Stromal cell of bone marrow (primary cell): ENCODE measurements at regions not wholly inside any gene's neighbourhood (a gene's known extent, or its start where the extent isn't known, plus 50 kb on each side); places are given as distances from the start of the nearest gene placed in this dataset.

ENCODE experiments used
- DNase-seq: peaks from one replicate; pipeline ENCODE4 v3.0.0-alpha.2; 2012; ENCODE audit warnings: low read depth

GRCh38 chr14:98761993-98762392 is 510.0 kb downstream of the BCL11B start:
- DNase-seq = no peak

- no peak for DNase-seq
Observed at GRCh38 chr14:98766818-98767217, 505.2 kb downstream of the BCL11B start.

GRCh38 chr14:98769326-98769725 is 502.7 kb downstream of the BCL11B start:
- no peak for DNase-seq

DNA sequence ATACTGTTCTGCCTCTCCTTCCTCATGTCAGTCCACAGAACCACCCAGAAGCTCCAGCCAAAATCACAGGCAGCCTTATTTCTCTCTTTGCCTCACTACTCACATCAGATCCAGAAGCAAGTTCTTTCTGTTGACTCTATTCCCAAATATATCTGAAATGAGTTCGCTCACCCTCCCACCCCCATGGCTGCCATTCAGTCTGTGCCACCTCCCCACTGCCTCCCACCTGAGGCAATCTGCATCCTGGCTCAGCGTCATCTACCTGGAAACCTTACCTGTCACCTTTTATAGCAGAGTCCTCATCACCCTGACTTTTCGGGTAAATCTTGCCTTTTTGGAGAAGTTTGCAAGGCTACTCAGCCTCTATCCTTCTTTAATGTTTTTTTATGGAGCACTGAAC is 501.8 kb downstream of the BCL11B start:
- no peak for DNase-seq

DNA sequence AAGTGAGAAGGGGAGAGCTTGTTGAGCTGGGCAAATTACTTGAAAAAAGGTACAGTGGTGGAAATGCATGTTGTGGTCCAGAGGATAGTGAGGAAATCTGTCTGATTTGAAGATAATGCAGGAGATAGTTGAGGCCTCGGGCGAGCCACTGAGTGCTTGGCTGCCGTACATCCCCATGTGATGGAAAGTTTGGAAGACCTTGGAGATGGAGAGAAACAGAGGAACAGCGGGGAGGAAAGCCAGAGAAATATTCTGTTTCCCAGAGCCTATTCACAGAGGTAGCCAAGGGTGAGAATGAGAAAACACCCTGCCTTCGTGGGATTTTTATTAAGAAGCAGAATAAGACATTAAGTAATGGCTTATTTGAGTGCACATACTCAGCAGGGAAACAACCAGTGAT is 498.2 kb downstream of the BCL11B start:
- no peak for DNase-seq

- no peak for DNase-seq
Observed at GRCh38 chr14:98775892-98776291, 496.1 kb downstream of the BCL11B start.

DNA sequence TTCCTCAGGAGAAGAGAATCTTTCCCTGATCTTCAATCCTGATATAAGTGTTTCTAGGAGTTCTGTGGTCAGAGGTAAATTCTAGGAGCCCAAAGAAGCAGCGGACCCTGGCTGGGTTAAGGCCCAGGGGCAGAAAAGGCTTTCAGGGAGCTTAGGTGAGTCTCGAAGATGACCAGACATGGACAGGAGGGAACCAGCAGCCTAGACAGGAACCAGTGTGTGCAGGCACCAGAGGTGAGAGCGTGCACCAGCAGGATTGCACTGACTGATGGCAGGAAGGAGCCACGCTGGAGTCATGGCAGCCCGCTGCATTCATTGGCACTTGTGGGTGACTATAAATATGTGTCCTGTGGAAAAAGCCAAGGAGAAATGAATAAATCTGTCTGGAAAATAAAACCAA is 489.9 kb downstream of the BCL11B start:
- no peak for DNase-seq

GRCh38 chr14:98785578-98785977 is 486.4 kb downstream of the BCL11B start:
- no peak for DNase-seq

- DNase-seq = no peak
Observed at GRCh38 chr14:98786456-98786855, 485.5 kb downstream of the BCL11B start.

- DNase-seq = no peak
Observed at GRCh38 chr14:98791661-98792060, 480.3 kb downstream of the BCL11B start.

GRCh38 chr14:98792171-98792570 is 479.8 kb downstream of the BCL11B start:
- DNase-seq = no peak

DNA sequence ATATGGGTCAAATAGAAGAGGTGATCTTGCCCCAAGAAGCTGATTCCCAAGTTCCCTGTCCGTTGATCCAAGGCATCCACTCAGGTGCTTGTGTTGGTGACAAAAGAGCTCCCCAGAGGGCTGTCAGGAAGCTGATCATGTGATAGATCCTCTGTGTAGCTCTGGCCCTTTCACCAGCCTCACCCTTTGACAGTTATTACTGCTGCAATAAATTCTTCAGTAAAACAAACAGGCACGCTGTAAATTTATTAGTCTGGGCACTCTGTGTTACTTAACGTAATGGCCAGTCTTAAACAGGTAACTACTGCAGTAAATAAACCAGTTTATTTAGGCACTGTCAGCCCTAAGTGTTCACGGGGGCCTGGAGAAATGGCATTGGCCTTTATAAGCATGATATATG is 473.9 kb downstream of the BCL11B start:
- DNase-seq = no peak

DNA sequence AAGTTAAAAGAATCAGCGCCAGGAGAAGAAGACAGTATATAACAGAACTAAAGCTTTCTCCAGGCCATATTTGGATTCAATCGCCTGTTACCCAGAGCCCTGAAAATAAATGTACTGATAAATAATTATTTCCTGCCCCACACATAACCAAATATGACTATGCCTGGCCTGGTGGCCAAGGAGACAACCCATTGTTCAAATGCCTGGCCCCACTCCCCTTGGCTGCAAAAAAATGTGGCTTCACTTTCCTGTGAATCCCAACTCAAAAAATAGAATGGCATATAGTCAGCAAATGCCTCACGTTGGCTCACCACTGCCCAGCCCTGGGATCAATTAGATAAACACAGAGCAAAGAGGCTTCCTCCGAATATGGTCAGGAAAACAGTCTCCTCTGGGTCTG is 472.1 kb downstream of the BCL11B start:
- DNase-seq = no peak

- DNase-seq = no peak
Observed at GRCh38 chr14:98802044-98802443, 470.0 kb downstream of the BCL11B start.

- no peak for DNase-seq
Observed at GRCh38 chr14:98803196-98803595, 468.8 kb downstream of the BCL11B start.

GRCh38 chr14:98808494-98809407 is 463.2 kb downstream of the BCL11B start:
- DNase-seq = no peak

- no peak for DNase-seq
Observed at GRCh38 chr14:98816195-98816594, 455.8 kb downstream of the BCL11B start.

DNA sequence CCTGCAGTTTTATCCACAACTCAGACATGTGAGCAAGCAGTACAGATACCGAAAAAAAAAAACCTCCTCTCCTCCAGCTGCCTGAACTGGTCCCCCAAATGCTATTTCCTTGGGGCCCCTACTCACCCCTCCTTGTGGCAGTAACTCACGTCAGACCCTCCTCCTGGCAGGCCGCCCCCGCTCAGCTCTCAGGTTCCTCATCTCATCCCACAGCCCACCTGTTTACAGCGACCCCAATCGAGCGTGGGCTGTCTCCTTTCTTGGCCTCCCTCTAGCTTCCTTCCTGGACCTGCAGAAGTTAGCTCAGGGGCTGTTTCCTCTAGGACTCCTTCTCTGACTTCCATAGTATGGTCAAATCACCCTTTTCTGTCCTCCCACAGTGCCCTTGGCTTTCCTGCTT is 455.3 kb downstream of the BCL11B start:
- DNase-seq = no peak

DNA sequence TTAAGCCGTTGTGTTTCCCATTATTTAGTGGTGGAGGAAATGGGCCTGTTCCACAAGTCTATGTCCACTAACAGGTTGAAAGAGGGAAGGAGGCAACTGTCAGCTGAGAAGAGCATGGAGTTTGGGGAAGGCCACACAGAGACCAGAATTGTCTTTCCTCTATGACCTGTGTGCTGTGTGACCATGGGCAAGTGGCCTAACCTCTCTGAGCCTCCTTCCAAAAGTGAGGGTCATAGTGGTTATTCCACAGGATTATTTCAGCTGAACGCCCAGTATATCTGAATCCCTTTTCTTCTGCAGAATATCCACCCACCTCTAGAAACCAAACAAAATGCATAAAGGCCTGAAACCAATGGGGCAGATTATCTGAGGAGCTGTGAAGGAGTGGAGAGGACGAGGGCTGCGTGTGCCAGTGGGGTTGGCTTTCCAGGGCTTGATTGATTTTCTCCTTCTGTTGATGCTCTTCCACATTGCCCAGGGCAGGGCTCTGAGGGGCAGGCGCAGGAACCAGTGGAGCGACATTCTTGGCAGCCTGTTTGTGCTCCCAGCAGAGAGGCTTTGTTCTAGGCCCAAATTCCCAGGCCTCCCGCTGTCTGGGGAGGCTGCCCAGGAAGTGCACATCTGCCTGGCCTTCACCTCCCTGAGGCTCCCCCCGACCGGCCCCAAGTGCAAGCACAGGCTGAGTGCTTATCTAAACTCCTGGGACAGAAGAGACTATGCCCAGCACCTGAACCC is 452.7 kb downstream of the BCL11B start:
- DNase-seq = no peak

GRCh38 chr14:98819867-98820206 is 452.2 kb downstream of the BCL11B start:
- no peak for DNase-seq

GRCh38 chr14:98822917-98823316 is 449.1 kb downstream of the BCL11B start:
- DNase-seq = no peak

DNA sequence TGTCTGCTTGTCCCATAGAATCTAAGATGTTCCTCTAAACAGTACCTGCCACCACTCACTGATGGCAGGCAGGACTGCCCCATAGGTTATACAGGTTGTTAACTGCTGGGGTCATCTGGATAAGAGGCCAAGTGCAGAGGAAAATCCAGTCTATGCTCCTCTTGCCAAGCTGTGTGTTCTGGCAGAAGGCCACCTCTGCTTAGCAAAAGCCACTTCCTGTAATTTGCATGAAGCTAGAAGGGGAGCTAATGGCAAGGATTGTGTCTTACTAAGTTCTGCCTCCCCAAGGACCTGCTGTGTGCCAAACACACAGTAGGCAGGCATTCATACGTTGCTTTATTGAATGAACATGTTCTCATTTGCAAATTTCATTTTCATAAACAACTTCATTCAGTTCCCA is 445.4 kb downstream of the BCL11B start:
- DNase-seq = no peak

GRCh38 chr14:98834119-98834518 is 437.9 kb downstream of the BCL11B start:
- DNase-seq = no peak
